ENCODE measurements at regions not wholly inside any gene's neighbourhood (a gene's known extent, or its start where the extent isn't known, plus 50 kb on each side); places are given as distances from the start of the nearest gene placed in this dataset.

- DNase-seq (ENCODE audit: extremely low read depth, low read depth, low spot score), result no peak
Observed at GRCh38 chr4:138698641-138699040, 316.9 kb upstream of the NOCT start.

GRCh38 chr4:138697851-138698250, 317.7 kb upstream of the NOCT start:
- no peak for DNase-seq (ENCODE audit: extremely low read depth, low read depth, low spot score)

GRCh38 chr4:138696771-138697170, 318.8 kb upstream of the NOCT start:
- no peak for DNase-seq (ENCODE audit: extremely low read depth, low read depth, low spot score)

GRCh38 chr4:138696058-138696457, 319.5 kb upstream of the NOCT start:
- no peak for DNase-seq (ENCODE audit: extremely low read depth, low read depth, low spot score)

GRCh38 chr4:138693526-138693925, 322.1 kb upstream of the NOCT start:
- DNase-seq (ENCODE audit: extremely low read depth, low read depth, low spot score), result no peak

GRCh38 chr4:138692411-138692810, 323.2 kb upstream of the NOCT start:
- no peak for DNase-seq (ENCODE audit: extremely low read depth, low read depth, low spot score)

GRCh38 chr4:138689593-138689992, 326.0 kb upstream of the NOCT start:
- no peak for DNase-seq (ENCODE audit: extremely low read depth, low read depth, low spot score)

GRCh38 chr4:138689187-138689586, 326.4 kb upstream of the NOCT start:
- DNase-seq (ENCODE audit: extremely low read depth, low read depth, low spot score), result no peak

- no peak for DNase-seq (ENCODE audit: extremely low read depth, low read depth, low spot score)
Observed at GRCh38 chr4:138688408-138689085, 327.0 kb upstream of the NOCT start.

GRCh38 chr4:138686106-138686835, 329.3 kb upstream of the NOCT start:
- DNase-seq (ENCODE audit: extremely low read depth, low read depth, low spot score), result no peak

- DNase-seq (ENCODE audit: extremely low read depth, low read depth, low spot score), result no peak
Observed at GRCh38 chr4:138685316-138685715, 330.3 kb upstream of the NOCT start.

- DNase-seq (ENCODE audit: extremely low read depth, low read depth, low spot score), result peak; percentile 54
Observed at GRCh38 chr4:138680989-138681604, 334.5 kb upstream of the NOCT start.

- no peak for DNase-seq (ENCODE audit: extremely low read depth, low read depth, low spot score)
Observed at GRCh38 chr4:138680256-138680655, 335.3 kb upstream of the NOCT start.

GRCh38 chr4:138678985-138679746, 336.4 kb upstream of the NOCT start:
- no peak for DNase-seq (ENCODE audit: extremely low read depth, low read depth, low spot score)

GRCh38 chr4:138677748-138678147, 337.8 kb upstream of the NOCT start:
- DNase-seq (ENCODE audit: extremely low read depth, low read depth, low spot score), result no peak

GRCh38 chr4:138677212-138677611, 338.4 kb upstream of the NOCT start:
- no peak for DNase-seq (ENCODE audit: extremely low read depth, low read depth, low spot score)

- DNase-seq (ENCODE audit: extremely low read depth, low read depth, low spot score), result no peak
Observed at GRCh38 chr4:138675685-138676084, 339.9 kb upstream of the NOCT start.

- no peak for DNase-seq (ENCODE audit: extremely low read depth, low read depth, low spot score)
Observed at GRCh38 chr4:138674209-138674608, 341.4 kb upstream of the NOCT start.

GRCh38 chr4:138673053-138673452, 342.5 kb upstream of the NOCT start:
- no peak for DNase-seq (ENCODE audit: extremely low read depth, low read depth, low spot score)

GRCh38 chr4:138672393-138672976, 343.1 kb upstream of the NOCT start:
- DNase-seq (ENCODE audit: extremely low read depth, low read depth, low spot score), result no peak

- DNase-seq (ENCODE audit: extremely low read depth, low read depth, low spot score), result no peak
Observed at GRCh38 chr4:138671606-138672084, 343.9 kb upstream of the NOCT start.
